DOHH2 (cell line): ENCODE measurements at regions not wholly inside any gene's neighbourhood (a gene's known extent, or its start where the extent isn't known, plus 50 kb on each side); places are given as distances from the start of the nearest gene placed in this dataset.

Source experiments
- H3F3A ChIP-seq: fragments of 200-600 bp; sonication (generic), shearing (Covaris generic); 2 replicates; pipeline ENCODE4 v1.6.0; 2016; ENCODE audit warnings: antibody characterized with exemption, mild to moderate bottlenecking; ENCODE audit not compliant: control insufficient read depth, insufficient read depth
- H3K27ac ChIP-seq: fragments of 200-600 bp; sonication (generic); 2 replicates; pipeline ENCODE4 v1.5.1; 2014; ENCODE audit warnings: low read depth, mild to moderate bottlenecking, low read length, moderate library complexity
- H3K27me3 ChIP-seq: fragments of 200-600 bp; sonication (generic); 2 replicates; pipeline ENCODE4 v1.6.1; 2014; ENCODE audit warnings: mild to moderate bottlenecking, low read length, mixed read lengths; ENCODE audit not compliant: control insufficient read depth
- H3K36me3 ChIP-seq: fragments of 200-600 bp; sonication (generic); 2 replicates; pipeline ENCODE4 v1.6.1; 2014; ENCODE audit warnings: mild to moderate bottlenecking, low read length, moderate library complexity, mixed read lengths; ENCODE audit not compliant: control insufficient read depth
- H3K4me1 ChIP-seq: fragments of 200-600 bp; sonication (generic); 2 replicates; pipeline ENCODE4 v1.6.1; 2014; ENCODE audit warnings: mild to moderate bottlenecking, low read length, mixed read lengths; ENCODE audit not compliant: control insufficient read depth
- H3K4me2 ChIP-seq: fragments of 200-600 bp; sonication (generic); 2 replicates; pipeline ENCODE4 v1.6.0; 2014; ENCODE audit warnings: mild to moderate bottlenecking, low read length, moderate library complexity
- H3K4me3 ChIP-seq: fragments of 200-600 bp; sonication (generic); 2 replicates; pipeline ENCODE4 v1.5.1; 2014; ENCODE audit warnings: mild to moderate bottlenecking, low read length, mixed read lengths
- H3K79me2 ChIP-seq: fragments of 200-600 bp; sonication (generic); 2 replicates; pipeline ENCODE4 v1.6.1; 2014; ENCODE audit warnings: mild to moderate bottlenecking, low read length, mixed read lengths; ENCODE audit not compliant: control insufficient read depth
- H3K9me2 ChIP-seq: fragments of 200-600 bp; sonication (generic); replicated peaks from 2 replicates; pipeline ENCODE4 v1.6.1; 2014; ENCODE audit warnings: mild to moderate bottlenecking, low read length, mixed read lengths; ENCODE audit not compliant: control insufficient read depth
- H3K9me3 ChIP-seq: fragments of 200-600 bp; sonication (generic); 2 replicates; pipeline ENCODE4 v1.6.1; 2014; ENCODE audit warnings: antibody characterized with exemption, low read length, mixed read lengths; ENCODE audit not compliant: control insufficient read depth, insufficient read depth
- H4K20me1 ChIP-seq: fragments of 200-600 bp; sonication (generic); 2 replicates; pipeline ENCODE4 v1.6.0; 2014; ENCODE audit warnings: low read depth, mild to moderate bottlenecking, antibody characterized with exemption, low read length, moderate library complexity; ENCODE audit not compliant: control insufficient read depth, insufficient read depth
- EZH2phosphoT487 ChIP-seq: fragments of 200-600 bp; sonication (generic); IDR thresholded peaks from 2 replicates; pipeline ENCODE4 v1.6.1; 2017; ENCODE audit warnings: borderline replicate concordance, mild to moderate bottlenecking, antibody characterized with exemption, low read length, moderate library complexity, mixed read lengths
- TF ChIP-seq, protein P1 (sequence below): fragments of 200-600 bp; sonication (generic); IDR thresholded peaks from one replicate; pipeline ENCODE4 v1.5.1; 2014; ENCODE audit warnings: antibody characterized with exemption, mild to moderate bottlenecking, low read depth, low read length; ENCODE audit not compliant: poor library complexity, severe bottlenecking

DNA sequence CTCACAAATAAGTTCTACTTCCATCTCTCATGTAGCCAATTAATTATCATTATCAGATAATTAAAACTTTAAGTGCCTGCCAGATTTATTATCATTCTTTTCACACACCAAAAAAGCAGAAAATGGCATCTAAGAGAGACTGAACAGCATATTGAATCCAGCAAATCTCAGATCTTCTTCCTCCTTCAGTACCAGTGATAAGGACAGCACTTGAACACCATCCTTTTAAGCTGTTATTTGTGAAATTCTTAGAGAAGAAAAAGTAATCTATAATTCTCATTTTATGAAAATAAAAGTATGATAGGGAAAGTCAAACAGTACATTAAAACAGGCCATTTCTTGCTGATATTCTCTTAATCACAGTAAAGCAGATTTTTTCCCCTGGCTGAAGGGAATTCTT lies 104.5 kb downstream of the ELAPOR2 start:
- Histone ChIP-seq H3F3A (no peaks in the 10 kb centered on the region), H3K27me3 (no peaks in the 10 kb centered on the region)

DNA sequence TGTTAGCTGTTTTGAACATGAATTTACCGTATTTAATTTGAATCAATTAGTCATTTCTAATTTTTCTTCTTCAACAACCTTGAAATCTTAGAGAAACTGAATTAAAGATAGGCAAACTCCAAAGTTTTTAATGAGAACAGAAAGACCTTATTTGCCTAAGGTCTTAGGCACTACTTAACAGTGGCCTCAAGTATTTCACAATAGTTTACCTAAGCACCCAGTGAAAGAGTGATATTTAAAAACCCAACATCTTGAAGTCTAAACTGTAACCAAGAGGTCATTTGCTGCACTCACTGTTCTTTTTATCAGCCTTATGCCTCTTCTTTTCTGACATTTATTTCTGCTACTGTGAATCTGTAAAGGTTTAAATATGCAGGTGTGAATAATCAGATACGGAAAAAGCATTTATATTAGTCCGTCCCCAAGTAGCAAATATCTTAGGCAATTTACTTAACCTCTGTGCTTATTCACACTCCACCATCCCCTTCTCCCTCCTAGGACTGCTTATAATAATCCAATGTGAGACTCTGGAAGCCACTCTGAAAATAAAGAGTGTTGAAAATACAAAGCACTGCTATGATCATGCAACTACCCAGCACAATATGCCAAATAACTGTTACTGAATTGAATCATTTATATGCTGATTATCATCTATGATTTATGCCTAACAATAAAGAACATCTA lies 105.7 kb downstream of the ELAPOR2 start:
- peaks cover 65% of the 10 kb centered on the region for H3K4me1 ChIP-seq
- H3K27me3 ChIP-seq, result no peaks in the 10 kb centered on the region
- peaks cover 11% of the 10 kb centered on the region; the same call in 1 of the 2 replicates for H3K9me3 ChIP-seq
- H4K20me1 ChIP-seq, result no peaks in the 10 kb centered on the region
- H3K79me2 ChIP-seq, result peaks cover 2% of the 10 kb centered on the region; the same call in 1 of the 2 replicates
- H3F3A ChIP-seq, result no peaks in the 10 kb centered on the region
- no peak for TF ChIP-seq EZH2phosphoT487
- TF ChIP-seq, protein P1, sequence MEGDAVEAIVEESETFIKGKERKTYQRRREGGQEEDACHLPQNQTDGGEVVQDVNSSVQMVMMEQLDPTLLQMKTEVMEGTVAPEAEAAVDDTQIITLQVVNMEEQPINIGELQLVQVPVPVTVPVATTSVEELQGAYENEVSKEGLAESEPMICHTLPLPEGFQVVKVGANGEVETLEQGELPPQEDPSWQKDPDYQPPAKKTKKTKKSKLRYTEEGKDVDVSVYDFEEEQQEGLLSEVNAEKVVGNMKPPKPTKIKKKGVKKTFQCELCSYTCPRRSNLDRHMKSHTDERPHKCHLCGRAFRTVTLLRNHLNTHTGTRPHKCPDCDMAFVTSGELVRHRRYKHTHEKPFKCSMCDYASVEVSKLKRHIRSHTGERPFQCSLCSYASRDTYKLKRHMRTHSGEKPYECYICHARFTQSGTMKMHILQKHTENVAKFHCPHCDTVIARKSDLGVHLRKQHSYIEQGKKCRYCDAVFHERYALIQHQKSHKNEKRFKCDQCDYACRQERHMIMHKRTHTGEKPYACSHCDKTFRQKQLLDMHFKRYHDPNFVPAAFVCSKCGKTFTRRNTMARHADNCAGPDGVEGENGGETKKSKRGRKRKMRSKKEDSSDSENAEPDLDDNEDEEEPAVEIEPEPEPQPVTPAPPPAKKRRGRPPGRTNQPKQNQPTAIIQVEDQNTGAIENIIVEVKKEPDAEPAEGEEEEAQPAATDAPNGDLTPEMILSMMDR, result no peak
- H3K36me3 ChIP-seq, result peaks cover 13% of the 10 kb centered on the region
- H3K4me3 ChIP-seq, result no peak overlapping the region
- no peak overlapping the region for H3K27ac ChIP-seq
- no peaks in the 10 kb centered on the region for H3K9me2 ChIP-seq
- no peak overlapping the region for H3K4me2 ChIP-seq

More for the DNA sequence above, 104.5 kb downstream of the ELAPOR2 start:
- H3K9me3 ChIP-seq, result peaks cover 15% of the 10 kb centered on the region; the same call in 1 of the 2 replicates
- TF ChIP-seq EZH2phosphoT487, result no peak
- TF ChIP-seq, protein P1, result no peak
- H3K79me2 ChIP-seq, result peaks cover under 1% of the 10 kb centered on the region; the same call in 1 of the 2 replicates
- no peak overlapping the region for H3K4me3 ChIP-seq
- no peak overlapping the region for H3K27ac ChIP-seq
- no peaks in the 10 kb centered on the region for H3K9me2 ChIP-seq
- H3K36me3 ChIP-seq, result peaks cover 21% of the 10 kb centered on the region
- H4K20me1 ChIP-seq, result no peaks in the 10 kb centered on the region
- H3K4me2 ChIP-seq, result no peak overlapping the region
- peaks cover 53% of the 10 kb centered on the region for H3K4me1 ChIP-seq

DNA sequence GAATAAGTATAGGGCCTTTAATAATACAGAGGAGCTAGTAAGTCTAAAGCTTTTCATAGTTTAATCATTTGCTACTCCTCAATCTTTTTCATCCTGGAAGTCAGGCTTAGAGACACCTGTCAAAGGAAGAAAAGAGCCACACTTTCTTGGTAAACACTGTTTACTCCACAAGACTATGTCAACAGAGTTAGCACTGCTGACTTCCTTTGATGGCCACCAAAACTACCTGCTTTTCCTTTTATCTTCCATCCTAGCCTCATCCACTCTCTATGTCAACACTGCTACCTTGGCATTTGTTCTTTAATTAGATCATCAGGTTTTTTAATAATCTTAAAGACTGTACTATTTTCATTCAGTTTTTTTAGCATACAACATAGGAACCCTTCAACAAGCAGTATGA lies 106.2 kb downstream of the ELAPOR2 start:
- TF ChIP-seq EZH2phosphoT487, result no peak
- TF ChIP-seq, protein P1, result no peak
- Histone ChIP-seq H3K4me2 (no peak overlapping the region), H3K4me3 (no peak overlapping the region), H3K27me3 (no peaks in the 10 kb centered on the region), H4K20me1 (no peaks in the 10 kb centered on the region), H3K27ac (no peak overlapping the region), H3K9me3 (peaks cover 11% of the 10 kb centered on the region; the same call in 1 of the 2 replicates), H3F3A (no peaks in the 10 kb centered on the region), H3K36me3 (peaks cover 13% of the 10 kb centered on the region), H3K79me2 (peaks cover 7% of the 10 kb centered on the region), H3K4me1 (peaks cover 70% of the 10 kb centered on the region), H3K9me2 (no peaks in the 10 kb centered on the region)
